ENCODE measurements at regions not wholly inside any gene's neighbourhood (a gene's known extent, or its start where the extent isn't known, plus 50 kb on each side); places are given as distances from the start of the nearest gene placed in this dataset.

DNA sequence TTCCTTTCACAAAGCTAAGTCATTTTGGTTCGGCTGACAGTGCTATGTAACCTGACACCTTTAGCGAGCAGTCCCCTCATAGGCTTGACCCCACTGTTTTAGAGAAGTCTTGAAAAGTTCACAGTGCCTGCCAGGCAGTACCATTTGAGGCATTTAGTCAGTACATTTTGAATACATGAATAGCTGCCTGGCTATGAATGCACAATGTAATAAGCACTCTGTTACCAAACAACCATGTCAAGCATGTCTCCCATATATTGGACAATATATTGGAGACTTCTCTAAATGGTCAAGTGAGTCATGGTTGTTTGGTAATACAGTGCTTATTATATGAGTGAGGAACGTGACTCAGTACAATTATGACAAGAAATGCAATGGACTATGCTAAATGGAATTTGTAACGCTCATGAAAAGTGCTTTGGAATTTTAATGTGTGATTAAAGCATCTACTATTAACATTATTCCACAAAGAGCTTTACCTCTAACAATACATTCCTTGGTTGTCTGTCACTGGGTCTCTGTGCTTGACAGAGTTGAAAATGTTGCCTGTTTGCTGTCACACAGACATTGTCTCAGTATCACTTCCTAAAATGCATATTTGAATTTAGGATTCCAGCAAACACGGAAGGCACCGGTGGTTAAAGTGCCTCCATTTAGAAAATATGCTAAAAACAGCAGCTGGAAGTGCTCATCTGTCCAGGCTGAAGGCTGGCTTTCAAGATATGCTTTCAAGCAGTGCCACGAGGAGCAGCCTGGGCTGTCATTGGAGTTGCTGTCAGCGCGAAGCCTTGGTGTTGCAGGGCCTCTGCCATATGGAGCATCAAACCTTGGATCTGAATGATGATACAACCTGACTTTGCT lies 458.6 kb downstream of the FBXO15 start:
- Histone ChIP-seq H3K4me1 (ENCODE audit: control insufficient read depth in 1 of 2, insufficient read depth in 2 of 2, low read length in 2 of 2) (no peaks in the 10 kb centered on the region), H3K36me3 (ENCODE audit: control insufficient read depth in 1 of 2, insufficient read depth in 2 of 2, low read length in 2 of 2) (no peaks in the 10 kb centered on the region), H4K20me1 (ENCODE audit: insufficient read depth) (no peaks in the 10 kb centered on the region), H3K27me3 (ENCODE audit: insufficient read depth, low read length) (no peaks in the 10 kb centered on the region), H3K79me2 (ENCODE audit: insufficient read depth, low read length) (no peaks in the 10 kb centered on the region), H2AFZ (ENCODE audit: low read depth, low read length, poor library complexity, severe bottlenecking) (no peak overlapping the region), H3K27ac (ENCODE audit: low read depth, low read length) (no peak overlapping the region), H3K4me3 (replicated peaks in 1 of 2; ENCODE audit: low read depth in 1 of 2, low read length in 2 of 2) (no peak overlapping the region), H3K9me3 (ENCODE audit: control insufficient read depth in 1 of 2, insufficient read depth in 1 of 2, low read depth in 1 of 2, low read length in 2 of 2) (peaks cover under 1 to 19% of the 10 kb centered on the region in 2 experiments; a peak in 2 of 4 replicates), H3K9ac (ENCODE audit: low read length) (no peak overlapping the region), H3K4me2 (ENCODE audit: low read length) (no peak overlapping the region), H3K9me2 (ENCODE audit: insufficient read depth) (no peaks in the 10 kb centered on the region)
- ChIA-PET POLR2A (no interaction called here), RAD21 (ENCODE audit: low non-redundant PET in 1 of 2, low total read pairs in 2 of 2, uncharacterized antibody in 2 of 2, unreplicated experiment in 2 of 2) (no interaction called here), CTCF (no interaction called here)
- TF ChIP-seq, protein P1, sequence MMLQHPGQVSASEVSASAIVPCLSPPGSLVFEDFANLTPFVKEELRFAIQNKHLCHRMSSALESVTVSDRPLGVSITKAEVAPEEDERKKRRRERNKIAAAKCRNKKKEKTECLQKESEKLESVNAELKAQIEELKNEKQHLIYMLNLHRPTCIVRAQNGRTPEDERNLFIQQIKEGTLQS (IDR thresholded peaks at IDR 0.05): no peak
- no peak for TF ChIP-seq CBX3 (IDR thresholded peaks at IDR 0.05; ENCODE audit: low read depth)
- no peak for TF ChIP-seq EZH2 (IDR thresholded peaks at IDR 0.05)
- no peak for TF ChIP-seq SP1 (IDR thresholded peaks at IDR 0.05; ENCODE audit: low read depth)
- no peak for TF ChIP-seq ELF1 (IDR thresholded peaks at IDR 0.05; ENCODE audit: borderline replicate concordance, low read depth)
- TF ChIP-seq EGR1 (IDR thresholded peaks at IDR 0.05; ENCODE audit: low read depth): no peak
- TF ChIP-seq TCF7L2 (IDR thresholded peaks at IDR 0.05; ENCODE audit: borderline replicate concordance, extremely low read depth, insufficient read depth, insufficient read length): no peak
- no peak for TF ChIP-seq CEBPB (IDR thresholded peaks at IDR 0.05; ENCODE audit: low read depth)
- no peak for TF ChIP-seq SRF (IDR thresholded peaks at IDR 0.05; ENCODE audit: low read depth)
- no peak for TF ChIP-seq FOSL1 (IDR thresholded peaks at IDR 0.05; ENCODE audit: low read depth)
- no peak for TF ChIP-seq EZH2phosphoT487 (IDR thresholded peaks at IDR 0.05; ENCODE audit: borderline replicate concordance)
- TF ChIP-seq, protein P2, sequence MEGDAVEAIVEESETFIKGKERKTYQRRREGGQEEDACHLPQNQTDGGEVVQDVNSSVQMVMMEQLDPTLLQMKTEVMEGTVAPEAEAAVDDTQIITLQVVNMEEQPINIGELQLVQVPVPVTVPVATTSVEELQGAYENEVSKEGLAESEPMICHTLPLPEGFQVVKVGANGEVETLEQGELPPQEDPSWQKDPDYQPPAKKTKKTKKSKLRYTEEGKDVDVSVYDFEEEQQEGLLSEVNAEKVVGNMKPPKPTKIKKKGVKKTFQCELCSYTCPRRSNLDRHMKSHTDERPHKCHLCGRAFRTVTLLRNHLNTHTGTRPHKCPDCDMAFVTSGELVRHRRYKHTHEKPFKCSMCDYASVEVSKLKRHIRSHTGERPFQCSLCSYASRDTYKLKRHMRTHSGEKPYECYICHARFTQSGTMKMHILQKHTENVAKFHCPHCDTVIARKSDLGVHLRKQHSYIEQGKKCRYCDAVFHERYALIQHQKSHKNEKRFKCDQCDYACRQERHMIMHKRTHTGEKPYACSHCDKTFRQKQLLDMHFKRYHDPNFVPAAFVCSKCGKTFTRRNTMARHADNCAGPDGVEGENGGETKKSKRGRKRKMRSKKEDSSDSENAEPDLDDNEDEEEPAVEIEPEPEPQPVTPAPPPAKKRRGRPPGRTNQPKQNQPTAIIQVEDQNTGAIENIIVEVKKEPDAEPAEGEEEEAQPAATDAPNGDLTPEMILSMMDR (IDR thresholded peaks at IDR 0.05 in 2 of 3, conservative IDR thresholded peaks at IDR 0.05 in 1 of 3; ENCODE audit: borderline replicate concordance in 1 of 3, insufficient read depth in 1 of 3, low read depth in 2 of 3, low read length in 2 of 3): no peak
- no peak for TF ChIP-seq POLR2A (IDR thresholded peaks at IDR 0.05; ENCODE audit: borderline replicate concordance, extremely low read depth, insufficient read depth, insufficient read length)
- TF ChIP-seq ZFX (IDR thresholded peaks at IDR 0.05): no peak
- no peak for TF ChIP-seq RAD21 (IDR thresholded peaks at IDR 0.05; ENCODE audit: low read depth)
- no peak for TF ChIP-seq YY1 (IDR thresholded peaks at IDR 0.05; ENCODE audit: extremely low read depth, insufficient replicate concordance, low read depth, low read length)
- TF ChIP-seq JUND (IDR thresholded peaks at IDR 0.05): no peak
- TF ChIP-seq, protein P3, sequence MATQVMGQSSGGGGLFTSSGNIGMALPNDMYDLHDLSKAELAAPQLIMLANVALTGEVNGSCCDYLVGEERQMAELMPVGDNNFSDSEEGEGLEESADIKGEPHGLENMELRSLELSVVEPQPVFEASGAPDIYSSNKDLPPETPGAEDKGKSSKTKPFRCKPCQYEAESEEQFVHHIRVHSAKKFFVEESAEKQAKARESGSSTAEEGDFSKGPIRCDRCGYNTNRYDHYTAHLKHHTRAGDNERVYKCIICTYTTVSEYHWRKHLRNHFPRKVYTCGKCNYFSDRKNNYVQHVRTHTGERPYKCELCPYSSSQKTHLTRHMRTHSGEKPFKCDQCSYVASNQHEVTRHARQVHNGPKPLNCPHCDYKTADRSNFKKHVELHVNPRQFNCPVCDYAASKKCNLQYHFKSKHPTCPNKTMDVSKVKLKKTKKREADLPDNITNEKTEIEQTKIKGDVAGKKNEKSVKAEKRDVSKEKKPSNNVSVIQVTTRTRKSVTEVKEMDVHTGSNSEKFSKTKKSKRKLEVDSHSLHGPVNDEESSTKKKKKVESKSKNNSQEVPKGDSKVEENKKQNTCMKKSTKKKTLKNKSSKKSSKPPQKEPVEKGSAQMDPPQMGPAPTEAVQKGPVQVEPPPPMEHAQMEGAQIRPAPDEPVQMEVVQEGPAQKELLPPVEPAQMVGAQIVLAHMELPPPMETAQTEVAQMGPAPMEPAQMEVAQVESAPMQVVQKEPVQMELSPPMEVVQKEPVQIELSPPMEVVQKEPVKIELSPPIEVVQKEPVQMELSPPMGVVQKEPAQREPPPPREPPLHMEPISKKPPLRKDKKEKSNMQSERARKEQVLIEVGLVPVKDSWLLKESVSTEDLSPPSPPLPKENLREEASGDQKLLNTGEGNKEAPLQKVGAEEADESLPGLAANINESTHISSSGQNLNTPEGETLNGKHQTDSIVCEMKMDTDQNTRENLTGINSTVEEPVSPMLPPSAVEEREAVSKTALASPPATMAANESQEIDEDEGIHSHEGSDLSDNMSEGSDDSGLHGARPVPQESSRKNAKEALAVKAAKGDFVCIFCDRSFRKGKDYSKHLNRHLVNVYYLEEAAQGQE (IDR thresholded peaks at IDR 0.05; ENCODE audit: low read depth): no peak
- DNase-seq (ENCODE audit: low read depth, low spot score) (no peak), ATAC-seq (no peak)
- intact Hi-C loops (cut with micrococcal nuclease): no loop called here
- BruUV-seq (replicated peaks): no TSS peak
